Panc1 (cell line): ENCODE measurements at regions not wholly inside any gene's neighbourhood (a gene's known extent, or its start where the extent isn't known, plus 50 kb on each side); places are given as distances from the start of the nearest gene placed in this dataset.

Source experiments
- ATAC-seq: fragments of 200-7000 bp; cut with Tn5 transposase; 2 replicates; pipeline ENCODE4 v1.9.1; 2020; ENCODE audit warnings: mild to moderate bottlenecking, moderate library complexity
- BruUV-seq: library from RNA; stranded (reverse); fragments of 400-500 nt; replicated peaks from 2 replicates; lab custom pipeline; 2021; lab: Mats Ljungman, UMichigan
- CTCF ChIA-PET: fragments of 300-600 bp; sonication (Branson Sonifier 250); formaldehyde crosslinking; loops from one replicate; lab custom pipeline; 2022; ENCODE audit warnings: antibody characterized with exemption; lab: Charles Lee
- POLR2A ChIA-PET: fragments of 300-600 bp; sonication (Branson Sonifier 250); formaldehyde crosslinking; loops from one replicate; lab custom pipeline; 2022; ENCODE audit warnings: antibody characterized with exemption; lab: Charles Lee
- DNase-seq: peaks from one replicate; pipeline ENCODE4 v3.0.0-alpha.2; 2010; ENCODE audit warnings: low read depth, low spot score
- H3K27ac ChIP-seq: 2 replicates; pipeline ENCODE4 v1.5.1; 2011; ENCODE audit warnings: mild to moderate bottlenecking, low read length, inconsistent platforms
- H3K27me3 ChIP-seq: fragments of 200-500 bp; sonication (Bioruptor generic); 2 replicates; pipeline ENCODE4 v1.6.0; 2014; ENCODE audit warnings: low read length, inconsistent platforms; ENCODE audit not compliant: control insufficient read depth, insufficient read depth
- H3K36me3 ChIP-seq: fragments of 200-500 bp; sonication (Bioruptor generic); 2 replicates; pipeline ENCODE4 v1.5.1; 2014; ENCODE audit warnings: inconsistent platforms, mild to moderate bottlenecking, low read length, moderate library complexity; ENCODE audit not compliant: control insufficient read depth, insufficient read depth
- H3K4me1 ChIP-seq: 2 replicates; pipeline ENCODE4 v1.5.1; 2011; ENCODE audit warnings: inconsistent platforms, mild to moderate bottlenecking, low read length, moderate library complexity; ENCODE audit not compliant: control insufficient read depth, insufficient read depth
- H3K4me3 ChIP-seq, 2 experiments: 2 replicates each; pipeline ENCODE4 v1.5.1; 2011 to 2012; ENCODE audit warnings: low read depth in 2 of 2, low read length in 2 of 2, mild to moderate bottlenecking in 2 of 2, inconsistent platforms in 1 of 2, moderate library complexity in 1 of 2
- H3K9me3 ChIP-seq: fragments of 200-500 bp; sonication (Bioruptor generic); 2 replicates; pipeline ENCODE4 v1.5.1; 2014; ENCODE audit warnings: low read depth, mild to moderate bottlenecking, inconsistent platforms, low read length, moderate library complexity; ENCODE audit not compliant: control insufficient read depth, insufficient read depth
- CTCF ChIP-seq: fragments of 450-650 bp; IDR thresholded peaks from 2 replicates; pipeline ENCODE4 v1.5.1; 2017; ENCODE audit warnings: mild to moderate bottlenecking
- POLR2AphosphoS5 ChIP-seq: IDR thresholded peaks from 2 replicates; pipeline ENCODE4 v1.6.1; 2012; ENCODE audit warnings: mild to moderate bottlenecking, low read depth, low read length, moderate library complexity
- SIN3A ChIP-seq: IDR thresholded peaks from 2 replicates; pipeline ENCODE4 v1.6.1; 2012; ENCODE audit warnings: low read depth, mild to moderate bottlenecking, low read length, moderate library complexity, borderline replicate concordance; ENCODE audit not compliant: insufficient read depth
- TCF7L2 ChIP-seq: IDR thresholded peaks from 2 replicates; pipeline ENCODE4 v1.6.1; 2011; ENCODE audit warnings: mild to moderate bottlenecking, low read depth, low read length, inconsistent platforms
- in situ Hi-C: cut with HindIII; loops from 2 replicates; pipeline ENCODE4 v1.10.0; 2016; ENCODE audit warnings: low sequenced_read_pairs, low pct_unique_long_range_greater_than_20kb
- intact Hi-C: fragments of 100-400 bp; cut with micrococcal nuclease; formaldehyde crosslinking; loops from one replicate; pipeline ENCODE4 v1.10.0; 2022; ENCODE audit not compliant: unreplicated experiment
- TF ChIP-seq, protein P1 (sequence below), 2 experiments: IDR thresholded peaks; 2 replicates each; pipeline ENCODE4 v1.6.1; 2011 to 2012; ENCODE audit warnings: low read depth in 2 of 2, control low read depth in 1 of 2, low read length in 1 of 2, mild to moderate bottlenecking in 1 of 2, moderate library complexity in 1 of 2; ENCODE audit not compliant: insufficient read depth in 1 of 2

DNA sequence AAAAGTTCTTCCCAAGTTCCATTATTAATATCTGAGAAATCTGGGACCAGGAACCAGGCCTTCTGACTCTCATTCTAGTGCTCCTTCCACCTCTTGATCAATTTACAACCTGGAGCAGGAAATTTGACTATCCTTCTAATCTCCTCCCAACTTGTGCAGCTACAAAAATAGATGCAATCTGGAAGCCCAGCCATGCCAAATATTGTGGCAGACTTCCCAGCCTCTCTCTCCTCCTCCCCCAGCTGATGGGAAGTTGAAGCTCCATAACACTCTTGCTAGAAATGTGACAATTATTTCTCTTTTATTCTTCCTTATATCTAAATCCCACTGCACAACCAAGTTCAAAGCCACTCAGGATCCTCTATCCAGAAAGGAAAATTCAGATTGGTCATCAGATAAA, 252.1 kb downstream of the SEC61B start:
- DNase-seq = no peak
- no peaks in the 10 kb centered on the region for H3K9me3 ChIP-seq
- no peaks in the 10 kb centered on the region for H3K36me3 ChIP-seq
- in situ Hi-C loops = no loop called here
- no peaks in the 10 kb centered on the region for H3K4me1 ChIP-seq
- H3K4me3 ChIP-seq = no peak overlapping the region
- H3K27me3 ChIP-seq = no peaks in the 10 kb centered on the region
- TF ChIP-seq TCF7L2 (no peak), CTCF (no peak), SIN3A (no peak), POLR2AphosphoS5 (no peak)
- TF ChIP-seq, protein P1, sequence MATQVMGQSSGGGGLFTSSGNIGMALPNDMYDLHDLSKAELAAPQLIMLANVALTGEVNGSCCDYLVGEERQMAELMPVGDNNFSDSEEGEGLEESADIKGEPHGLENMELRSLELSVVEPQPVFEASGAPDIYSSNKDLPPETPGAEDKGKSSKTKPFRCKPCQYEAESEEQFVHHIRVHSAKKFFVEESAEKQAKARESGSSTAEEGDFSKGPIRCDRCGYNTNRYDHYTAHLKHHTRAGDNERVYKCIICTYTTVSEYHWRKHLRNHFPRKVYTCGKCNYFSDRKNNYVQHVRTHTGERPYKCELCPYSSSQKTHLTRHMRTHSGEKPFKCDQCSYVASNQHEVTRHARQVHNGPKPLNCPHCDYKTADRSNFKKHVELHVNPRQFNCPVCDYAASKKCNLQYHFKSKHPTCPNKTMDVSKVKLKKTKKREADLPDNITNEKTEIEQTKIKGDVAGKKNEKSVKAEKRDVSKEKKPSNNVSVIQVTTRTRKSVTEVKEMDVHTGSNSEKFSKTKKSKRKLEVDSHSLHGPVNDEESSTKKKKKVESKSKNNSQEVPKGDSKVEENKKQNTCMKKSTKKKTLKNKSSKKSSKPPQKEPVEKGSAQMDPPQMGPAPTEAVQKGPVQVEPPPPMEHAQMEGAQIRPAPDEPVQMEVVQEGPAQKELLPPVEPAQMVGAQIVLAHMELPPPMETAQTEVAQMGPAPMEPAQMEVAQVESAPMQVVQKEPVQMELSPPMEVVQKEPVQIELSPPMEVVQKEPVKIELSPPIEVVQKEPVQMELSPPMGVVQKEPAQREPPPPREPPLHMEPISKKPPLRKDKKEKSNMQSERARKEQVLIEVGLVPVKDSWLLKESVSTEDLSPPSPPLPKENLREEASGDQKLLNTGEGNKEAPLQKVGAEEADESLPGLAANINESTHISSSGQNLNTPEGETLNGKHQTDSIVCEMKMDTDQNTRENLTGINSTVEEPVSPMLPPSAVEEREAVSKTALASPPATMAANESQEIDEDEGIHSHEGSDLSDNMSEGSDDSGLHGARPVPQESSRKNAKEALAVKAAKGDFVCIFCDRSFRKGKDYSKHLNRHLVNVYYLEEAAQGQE (IDR thresholded peaks at IDR 0.05; ENCODE audit: insufficient read depth in 1 of 2, low read depth in 2 of 2, low read length in 1 of 2) = no peak
- intact Hi-C loops = no loop called here
- ChIA-PET POLR2A (no interaction called here), CTCF (no interaction called here)
- no peak for ATAC-seq
- no TSS peak for BruUV-seq
- no peak overlapping the region for H3K27ac ChIP-seq

DNA sequence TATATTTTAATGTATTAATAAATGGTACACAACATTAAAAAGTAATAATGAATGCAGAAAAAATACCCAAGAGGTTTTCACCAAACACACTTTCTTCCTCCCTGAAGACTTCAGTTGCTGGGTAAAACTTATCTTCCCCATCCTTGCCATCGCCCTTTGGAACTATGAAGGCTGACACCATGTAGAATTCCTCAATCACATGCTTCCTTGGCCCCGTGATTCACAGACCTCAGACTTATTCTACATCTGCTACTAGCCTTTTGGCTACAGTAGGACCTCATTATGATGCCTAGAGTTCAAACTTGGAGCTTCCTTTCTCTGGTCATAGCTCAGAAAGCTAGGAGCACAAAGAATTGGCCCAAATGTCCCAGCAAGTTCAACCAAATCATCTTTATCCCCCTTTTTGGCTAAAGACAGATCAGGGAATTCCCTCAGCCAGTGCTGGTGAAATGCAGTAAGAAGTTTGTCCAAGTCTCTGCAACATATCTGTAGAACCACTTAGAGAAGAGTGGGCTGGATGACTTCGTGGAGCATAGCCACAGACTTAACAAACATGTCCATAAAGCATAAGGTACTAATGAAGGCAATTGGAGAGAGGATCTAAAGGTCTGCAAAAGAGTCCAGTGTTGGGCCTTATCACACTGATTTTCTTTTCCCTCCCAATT, 253.5 kb downstream of the SEC61B start:
- Histone ChIP-seq H3K27ac (no peak overlapping the region), H3K4me1 (no peaks in the 10 kb centered on the region), H3K4me3 (no peak overlapping the region), H3K36me3 (no peaks in the 10 kb centered on the region), H3K9me3 (no peaks in the 10 kb centered on the region), H3K27me3 (no peaks in the 10 kb centered on the region)
- ChIA-PET CTCF (no interaction called here), POLR2A (no interaction called here)
- no TSS peak for BruUV-seq
- DNase-seq (no peak), ATAC-seq (no peak)
- intact Hi-C loops = no loop called here
- in situ Hi-C loops = no loop called here
- TF ChIP-seq CTCF (no peak), SIN3A (no peak), POLR2AphosphoS5 (no peak), TCF7L2 (no peak)
- TF ChIP-seq, protein P1 (IDR thresholded peaks at IDR 0.05; ENCODE audit: insufficient read depth in 1 of 2, low read depth in 2 of 2, low read length in 1 of 2) = no peak
